Suprapubic skin (tissue), 3 donors: ENCODE measurements at regions not wholly inside any gene's neighbourhood (a gene's known extent, or its start where the extent isn't known, plus 50 kb on each side); places are given as distances from the start of the nearest gene placed in this dataset.

Source experiments
- CTCF ChIP-seq, 2 donors: fragments of 200-600 bp in 1 of 2; fragments of 450-650 bp in 1 of 2; sonication (generic) in 1 of 2; IDR thresholded peaks; one replicate each; pipeline ENCODE4 v1.5.1; 2016 to 2019; ENCODE audit warnings: antibody characterized with exemption in 2 of 2, mild to moderate bottlenecking in 1 of 2, moderate library complexity in 1 of 2
- EP300 ChIP-seq: sonication (generic); formaldehyde crosslinking; IDR thresholded peaks from one replicate; pipeline ENCODE4 v1.6.1; 2017; ENCODE audit warnings: antibody characterized with exemption
- POLR2A ChIP-seq, 2 donors: fragments of 450-650 bp; IDR thresholded peaks; one replicate each; pipeline ENCODE4 v1.6.1; 2017; ENCODE audit warnings: antibody characterized with exemption in 2 of 2, mild to moderate bottlenecking in 2 of 2, moderate library complexity in 2 of 2

GRCh38 chr10:30770229-30770628, 140.7 kb upstream of the LYZL2 start:
- TF ChIP-seq POLR2A (IDR thresholded peaks at IDR 0.05) (no peak), CTCF (IDR thresholded peaks at IDR 0.05) (no peak), EP300 (no peak)
